Heart right ventricle (tissue), 16 donors: ENCODE measurements at regions not wholly inside any gene's neighbourhood (a gene's known extent, or its start where the extent isn't known, plus 50 kb on each side); places are given as distances from the start of the nearest gene placed in this dataset.

Experiments used
- ATAC-seq, 8 donors: fragments of 200-7000 bp; cut with Tn5 transposase; one replicate each; pipeline ENCODE4 v1.9.1; 2020; ENCODE audit warnings: mild to moderate bottlenecking in 8 of 8, moderate library complexity in 8 of 8, moderate number of reproducible peaks in 1 of 8
- DNase-seq, 2 donors: peaks; one replicate each; pipeline ENCODE4 v3.0.0-alpha.2; 2020
- H3K27ac ChIP-seq, 10 donors: fragments of 200-600 bp; sonication (generic) in 2 of 10; one replicate each; pipeline versions ENCODE4 v1.5.0 to v1.8.0; 2020 to 2022; ENCODE audit warnings: mild to moderate bottlenecking in 3 of 10
- H3K27me3 ChIP-seq, 7 donors: fragments of 200-600 bp; one replicate each; pipeline ENCODE4 v1.8.0; 2021 to 2022; ENCODE audit warnings: mild to moderate bottlenecking in 2 of 7
- H3K36me3 ChIP-seq, 9 donors: fragments of 200-600 bp; sonication (generic) in 1 of 9; one replicate each; pipeline versions ENCODE4 v1.5.0 to v1.8.0; 2020 to 2022; ENCODE audit warnings: mild to moderate bottlenecking in 2 of 9
- H3K4me1 ChIP-seq, 9 donors: fragments of 200-600 bp; sonication (generic) in 1 of 9; one replicate each; pipeline versions ENCODE4 v1.5.0 to v1.8.0; 2020 to 2022; ENCODE audit warnings: mild to moderate bottlenecking in 4 of 9
- H3K4me3 ChIP-seq, 10 donors: fragments of 200-600 bp; sonication (generic) in 2 of 10; one replicate each; pipeline versions ENCODE4 v1.5.0 to v1.8.0; 2020 to 2022; ENCODE audit warnings: mild to moderate bottlenecking in 7 of 10, moderate library complexity in 2 of 10
- H3K9me3 ChIP-seq, 11 donors: fragments of 200-600 bp in 10 of 11; sonication (generic) in 2 of 11; one replicate each; pipeline versions ENCODE4 v1.5.0 to v1.8.0; 2013 to 2022; ENCODE audit warnings: mild to moderate bottlenecking in 2 of 11, control low read depth in 1 of 11, moderate library complexity in 1 of 11
- WGBS, 2 donors: extraction: QIAGEN DNeasy Blood & Tissue Kit; methylation state at CpG; one replicate each; pipeline ENCODE4 v1.1.7; 2013; ENCODE audit warnings: inconsistent platforms in 1 of 2; 5-methylcytosine and 5-hydroxymethylcytosine counted together
- intact Hi-C, 10 donors: fragments of 100-400 bp; cut with DNase I; formaldehyde crosslinking; loops; one replicate each; pipeline versions ENCODE4 v1.11.1 to v1.14.2; 2022
- TF ChIP-seq, protein P1 (sequence below), 9 donors: fragments of 200-600 bp; sonication (generic) in 2 of 9; IDR thresholded peaks; one replicate each; pipeline versions ENCODE4 v1.5.0 to v1.8.0; 2021 to 2022; ENCODE audit warnings: antibody characterized with exemption in 9 of 9, mild to moderate bottlenecking in 5 of 9, moderate library complexity in 1 of 9
- donor health status: Arrhythmogenic right ventricular cardiomyopathy.
- donor health status: ischemic (EF 13 %, LVEDD 7.1; RV severe dilation, severe dysfunction).
- donor health status: healthy with polysubstance abuse.
- donor health status: DM: no; HTN: yes; CAD: no.
- donor health status: DM: no; HTN: no; CAD: no.
- donor health status: ischemic (EF 25% LVEDD 6.9; RV normal size, moderate dysfunction).
- donor health status: ischemic (EF 25% LVEDD 5.7; RV mildly dilated, moderate dysfunction).
- donor health status: healthy.
- donor health status: DM: yes; HTN: yes; CAD: no.
- donor health status: Ischemic cardiomyopathy.
- donor health status: ischemic (EF 35%, LVEDD 5.7; RV mildly dilated, moderate dysfunction).
- donor health status: nonischemic (EF 11% LVEDD 7.7; RV severe dilation, severe dysfunction).
- donor health status: DM: yes; HTN: yes; CAD: no.
- donor health status: PGD.
- donor health status: ischemic (EF 29% LVEDD 5.4; RV normal size, mild dysfunction).
- donor health status: nonischemic (EF 23%, LVEDD 6.1; RV moderate dilation, normal function).

DNA sequence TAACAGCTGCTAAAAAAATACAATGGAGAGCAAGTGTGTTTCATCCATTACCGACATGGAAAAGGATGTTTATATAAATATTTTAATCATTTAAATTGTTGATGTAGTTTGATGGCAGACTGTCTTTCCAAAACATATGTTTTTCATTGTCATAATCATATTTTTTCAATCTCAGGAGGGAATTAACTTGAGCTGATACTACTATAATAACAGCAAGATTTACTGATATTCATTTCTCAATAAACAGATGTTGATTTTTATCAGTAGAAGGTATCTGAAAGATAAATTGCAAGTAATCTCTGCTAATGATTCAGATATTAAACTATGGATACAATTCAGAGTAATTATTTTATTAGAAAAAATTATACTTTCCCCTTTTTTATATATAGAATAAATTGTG is 274.9 kb upstream of the TMEFF2 start:
- intact Hi-C loops: no loop called here
- DNase-seq: no peak
- peaks cover 0 to 19% (median 0%) of the 10 kb centered on the region in 11 donors for H3K9me3 ChIP-seq

DNA sequence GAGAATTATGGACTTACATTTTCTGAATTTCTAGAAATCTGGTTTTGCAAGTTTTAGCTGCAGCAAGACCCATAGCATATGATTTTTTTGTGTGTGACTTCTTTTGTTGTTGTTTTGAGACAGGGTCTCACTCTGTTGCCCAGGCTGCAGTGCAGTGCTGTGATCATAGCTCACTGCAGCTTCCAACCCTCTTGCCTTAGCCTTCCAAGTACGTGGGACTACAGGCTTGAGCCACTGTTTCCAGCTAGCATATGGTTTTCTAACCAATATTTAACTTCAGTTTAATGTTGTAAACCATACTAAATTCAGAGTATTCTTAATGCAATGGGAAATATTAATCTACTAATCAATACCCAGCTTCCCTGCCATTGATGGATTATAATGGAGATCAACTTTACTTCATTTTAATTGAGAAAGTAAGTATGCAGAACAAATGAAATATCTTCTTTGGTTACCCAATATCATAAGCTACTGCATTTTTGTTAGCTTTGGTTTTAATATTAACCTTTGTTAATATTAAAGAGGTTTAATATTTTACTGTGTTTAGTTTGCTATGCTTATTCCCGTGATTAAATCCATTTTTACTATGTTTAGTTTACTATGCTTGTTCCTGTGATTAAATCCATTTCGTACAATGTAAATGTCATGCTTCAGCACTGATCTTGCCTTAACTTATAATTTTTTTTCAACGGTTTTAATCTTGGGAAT is 273.4 kb upstream of the TMEFF2 start:
- no peaks in the 10 kb centered on the region for H3K4me1 ChIP-seq
- WGBS, 2 donors: 72 to 78% methylated on average over 4 of the region's 4 CpGs
- ATAC-seq: no peak
- peaks cover 0 to 7% (median 0%) of the 10 kb centered on the region in 11 donors for H3K9me3 ChIP-seq
- no peak overlapping the region for H3K27ac ChIP-seq
- TF ChIP-seq, protein P1, sequence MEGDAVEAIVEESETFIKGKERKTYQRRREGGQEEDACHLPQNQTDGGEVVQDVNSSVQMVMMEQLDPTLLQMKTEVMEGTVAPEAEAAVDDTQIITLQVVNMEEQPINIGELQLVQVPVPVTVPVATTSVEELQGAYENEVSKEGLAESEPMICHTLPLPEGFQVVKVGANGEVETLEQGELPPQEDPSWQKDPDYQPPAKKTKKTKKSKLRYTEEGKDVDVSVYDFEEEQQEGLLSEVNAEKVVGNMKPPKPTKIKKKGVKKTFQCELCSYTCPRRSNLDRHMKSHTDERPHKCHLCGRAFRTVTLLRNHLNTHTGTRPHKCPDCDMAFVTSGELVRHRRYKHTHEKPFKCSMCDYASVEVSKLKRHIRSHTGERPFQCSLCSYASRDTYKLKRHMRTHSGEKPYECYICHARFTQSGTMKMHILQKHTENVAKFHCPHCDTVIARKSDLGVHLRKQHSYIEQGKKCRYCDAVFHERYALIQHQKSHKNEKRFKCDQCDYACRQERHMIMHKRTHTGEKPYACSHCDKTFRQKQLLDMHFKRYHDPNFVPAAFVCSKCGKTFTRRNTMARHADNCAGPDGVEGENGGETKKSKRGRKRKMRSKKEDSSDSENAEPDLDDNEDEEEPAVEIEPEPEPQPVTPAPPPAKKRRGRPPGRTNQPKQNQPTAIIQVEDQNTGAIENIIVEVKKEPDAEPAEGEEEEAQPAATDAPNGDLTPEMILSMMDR (IDR thresholded peaks at IDR 0.05): no peak
- no peak overlapping the region for H3K4me3 ChIP-seq
- no peak for DNase-seq
- no peaks in the 10 kb centered on the region for H3K27me3 ChIP-seq
- intact Hi-C loops: no loop called here
- H3K36me3 ChIP-seq: no peaks in the 10 kb centered on the region

More for the DNA sequence above, 274.9 kb upstream of the TMEFF2 start:
- Histone ChIP-seq H3K27ac (no peak overlapping the region), H3K36me3 (no peaks in the 10 kb centered on the region), H3K4me3 (no peak overlapping the region), H3K27me3 (no peaks in the 10 kb centered on the region), H3K4me1 (no peaks in the 10 kb centered on the region)
- no peak for ATAC-seq
- TF ChIP-seq, protein P1 (IDR thresholded peaks at IDR 0.05): no peak
- 70 to 80% methylated on average over 1 of the region's 1 CpG for WGBS, 2 donors

DNA sequence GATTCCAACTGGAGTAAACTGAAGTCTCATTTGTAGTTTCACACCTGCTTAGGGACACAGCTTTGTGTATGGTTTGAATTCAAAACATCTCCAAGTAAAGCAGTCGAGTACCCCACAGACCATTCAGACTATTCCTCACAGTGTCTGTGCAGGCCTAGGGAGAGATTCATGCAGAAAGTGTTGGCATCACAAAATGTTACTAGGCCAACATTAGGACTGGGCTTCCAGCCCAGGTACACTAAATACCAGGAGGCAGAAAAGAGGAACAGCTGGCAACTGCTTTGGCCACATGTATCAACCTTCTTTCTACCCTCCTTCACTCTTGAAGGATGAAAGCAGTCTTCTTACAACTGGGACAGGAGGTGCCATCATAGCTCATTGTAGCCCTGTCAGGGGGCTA is 270.4 kb upstream of the TMEFF2 start:
- H3K4me1 ChIP-seq: no peaks in the 10 kb centered on the region
- ATAC-seq (no peak), DNase-seq (no peak)
- no peaks in the 10 kb centered on the region for H3K9me3 ChIP-seq
- TF ChIP-seq, protein P1 (IDR thresholded peaks at IDR 0.05): no peak
- 78 to 88% methylated on average over 1 of the region's 1 CpG for WGBS, 2 donors
- H3K27ac ChIP-seq: no peak overlapping the region
- no peaks in the 10 kb centered on the region for H3K27me3 ChIP-seq
- no peak overlapping the region for H3K4me3 ChIP-seq
- no peaks in the 10 kb centered on the region for H3K36me3 ChIP-seq
- intact Hi-C loops: no loop called here

DNA sequence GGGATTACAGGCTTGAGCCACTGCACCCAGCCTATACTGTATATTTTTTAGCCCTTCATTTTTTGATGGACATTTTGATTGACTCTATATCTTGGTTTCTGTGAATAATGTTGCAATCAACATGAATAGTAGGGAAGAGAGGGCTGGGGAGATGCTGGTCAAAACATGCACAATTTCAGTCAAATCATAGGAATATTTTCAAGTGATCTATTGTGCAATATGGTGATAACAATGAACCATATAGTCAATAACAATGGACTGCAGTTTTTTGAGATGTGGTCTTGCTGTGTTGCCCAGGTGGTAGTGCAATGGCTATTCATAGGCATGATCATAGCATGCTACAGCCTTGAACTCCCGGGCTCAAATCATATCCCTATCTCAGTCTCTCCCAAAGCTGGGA is 264.7 kb upstream of the TMEFF2 start:
- ATAC-seq (no peak), DNase-seq (no peak)
- no peak overlapping the region for H3K4me3 ChIP-seq
- H3K27me3 ChIP-seq: no peaks in the 10 kb centered on the region
- no peaks in the 10 kb centered on the region for H3K36me3 ChIP-seq
- WGBS, 2 donors: 86 to 87% methylated on average over 1 of the region's 1 CpG
- H3K27ac ChIP-seq: no peak overlapping the region
- TF ChIP-seq, protein P1 (IDR thresholded peaks at IDR 0.05): no peak
- no peaks in the 10 kb centered on the region for H3K9me3 ChIP-seq
- intact Hi-C loops: no loop called here
- no peaks in the 10 kb centered on the region for H3K4me1 ChIP-seq
